BE2C (cell line): ENCODE measurements at regions not wholly inside any gene's neighbourhood (a gene's known extent, or its start where the extent isn't known, plus 50 kb on each side); places are given as distances from the start of the nearest gene placed in this dataset.

Experiments used
- DNase-seq: peaks from one replicate; pipeline ENCODE4 v3.0.0-alpha.2; 2020
- H3K27me3 ChIP-seq: fragments of 250-450 bp; sonication (Bioruptor Pico); 2 replicates; pipeline ENCODE4 v1.5.1; 2020; ENCODE audit warnings: mild to moderate bottlenecking
- H3K36me3 ChIP-seq: fragments of 250-450 bp; sonication (Bioruptor Pico); 2 replicates; pipeline ENCODE4 v1.5.1; 2020; ENCODE audit warnings: mild to moderate bottlenecking
- H3K4me1 ChIP-seq: fragments of 250-450 bp; sonication (Bioruptor Pico); 2 replicates; pipeline ENCODE4 v1.5.1; 2020
- H3K4me3 ChIP-seq: 2 replicates; pipeline ENCODE4 v1.5.1; 2011; ENCODE audit warnings: low read depth, low read length
- H3K9me3 ChIP-seq: fragments of 250-450 bp; sonication (Bioruptor Pico); 2 replicates; pipeline ENCODE4 v1.5.1; 2020
- TF ChIP-seq, protein P1 (sequence below): IDR thresholded peaks from 2 replicates; pipeline ENCODE4 v1.5.1; 2012; ENCODE audit warnings: mild to moderate bottlenecking, low read depth, low read length

DNA sequence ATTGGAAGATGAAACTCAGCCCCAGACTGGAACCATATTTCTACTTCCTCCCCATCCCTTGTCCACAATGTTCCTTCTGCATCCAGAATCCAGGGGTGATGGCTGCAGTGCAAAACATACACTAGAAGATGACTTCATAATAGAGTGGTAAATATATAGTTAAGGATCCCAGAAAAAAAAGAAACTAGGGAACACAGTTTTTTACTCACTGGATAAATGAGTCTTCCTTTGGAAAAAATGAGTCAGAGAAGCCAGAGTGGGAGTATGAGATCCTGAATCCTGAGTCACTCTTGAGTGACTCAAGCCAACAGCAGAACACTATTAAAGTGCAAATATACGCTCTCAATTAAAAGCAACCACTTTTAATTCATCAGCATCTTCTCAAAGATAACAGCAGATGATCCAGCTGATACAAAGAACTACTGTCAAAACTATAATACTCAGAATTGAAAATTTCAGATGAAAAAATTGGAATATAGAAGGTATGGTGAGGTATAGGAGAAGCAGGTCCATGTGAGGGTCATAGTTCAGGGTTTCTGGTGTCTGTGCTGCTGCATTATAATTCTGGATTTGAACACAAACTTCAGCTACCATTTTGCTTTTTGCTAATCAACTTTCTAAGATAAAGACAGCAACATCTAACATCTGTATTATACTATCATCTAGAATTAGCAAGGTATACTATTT, 987.2 kb upstream of the CDH2 start:
- no peaks in the 10 kb centered on the region for H3K36me3 ChIP-seq
- H3K4me3 ChIP-seq: no peak overlapping the region
- H3K27me3 ChIP-seq: no peaks in the 10 kb centered on the region
- H3K4me1 ChIP-seq: no peaks in the 10 kb centered on the region
- DNase-seq: no peak
- H3K9me3 ChIP-seq: no peaks in the 10 kb centered on the region
- TF ChIP-seq, protein P1, sequence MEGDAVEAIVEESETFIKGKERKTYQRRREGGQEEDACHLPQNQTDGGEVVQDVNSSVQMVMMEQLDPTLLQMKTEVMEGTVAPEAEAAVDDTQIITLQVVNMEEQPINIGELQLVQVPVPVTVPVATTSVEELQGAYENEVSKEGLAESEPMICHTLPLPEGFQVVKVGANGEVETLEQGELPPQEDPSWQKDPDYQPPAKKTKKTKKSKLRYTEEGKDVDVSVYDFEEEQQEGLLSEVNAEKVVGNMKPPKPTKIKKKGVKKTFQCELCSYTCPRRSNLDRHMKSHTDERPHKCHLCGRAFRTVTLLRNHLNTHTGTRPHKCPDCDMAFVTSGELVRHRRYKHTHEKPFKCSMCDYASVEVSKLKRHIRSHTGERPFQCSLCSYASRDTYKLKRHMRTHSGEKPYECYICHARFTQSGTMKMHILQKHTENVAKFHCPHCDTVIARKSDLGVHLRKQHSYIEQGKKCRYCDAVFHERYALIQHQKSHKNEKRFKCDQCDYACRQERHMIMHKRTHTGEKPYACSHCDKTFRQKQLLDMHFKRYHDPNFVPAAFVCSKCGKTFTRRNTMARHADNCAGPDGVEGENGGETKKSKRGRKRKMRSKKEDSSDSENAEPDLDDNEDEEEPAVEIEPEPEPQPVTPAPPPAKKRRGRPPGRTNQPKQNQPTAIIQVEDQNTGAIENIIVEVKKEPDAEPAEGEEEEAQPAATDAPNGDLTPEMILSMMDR: no peak

DNA sequence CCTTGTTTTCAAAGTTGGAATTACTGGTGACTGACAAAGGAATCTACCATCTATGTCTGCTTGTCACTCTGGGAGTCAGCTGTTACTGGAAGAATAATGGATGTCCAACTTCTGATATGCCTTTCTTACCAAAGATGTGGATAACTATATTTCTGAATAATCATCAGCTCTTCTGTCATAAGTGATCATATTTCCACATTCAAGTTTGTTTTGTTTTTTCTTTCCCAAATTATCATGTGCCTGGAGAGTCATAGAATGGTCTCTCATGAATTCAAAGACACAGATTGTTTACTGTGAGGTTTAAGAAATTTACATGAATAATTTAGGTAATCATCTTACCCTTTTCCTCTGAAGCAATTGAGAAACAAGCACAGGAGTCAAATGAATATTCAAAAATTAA, 986.7 kb upstream of the CDH2 start:
- H3K4me1 ChIP-seq: no peaks in the 10 kb centered on the region
- no peaks in the 10 kb centered on the region for H3K27me3 ChIP-seq
- H3K9me3 ChIP-seq: no peaks in the 10 kb centered on the region
- no peak for DNase-seq
- TF ChIP-seq, protein P1: no peak
- no peak overlapping the region for H3K4me3 ChIP-seq
- no peaks in the 10 kb centered on the region for H3K36me3 ChIP-seq

DNA sequence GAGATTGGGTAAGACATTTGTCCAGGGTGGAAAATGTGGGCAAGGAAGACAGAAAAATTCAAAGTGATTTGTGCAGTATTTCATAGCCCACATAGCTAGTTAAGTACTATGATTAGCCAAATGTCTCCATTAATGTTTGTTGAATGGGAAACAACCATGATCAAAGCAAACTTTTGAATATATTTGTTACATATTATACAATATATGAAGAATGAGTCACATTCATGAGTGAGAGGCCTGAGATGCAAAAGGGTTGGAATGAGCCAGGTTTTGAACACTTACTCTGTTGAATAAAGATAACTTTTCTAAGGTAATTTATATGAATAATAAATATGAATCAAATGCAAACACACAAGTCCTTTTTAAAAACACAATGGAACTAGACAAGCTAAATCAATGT, 984.5 kb upstream of the CDH2 start:
- no peak overlapping the region for H3K4me3 ChIP-seq
- TF ChIP-seq, protein P1: no peak
- no peak for DNase-seq
- H3K36me3 ChIP-seq: no peaks in the 10 kb centered on the region
- H3K9me3 ChIP-seq: no peaks in the 10 kb centered on the region
- H3K27me3 ChIP-seq: no peaks in the 10 kb centered on the region
- no peaks in the 10 kb centered on the region for H3K4me1 ChIP-seq

DNA sequence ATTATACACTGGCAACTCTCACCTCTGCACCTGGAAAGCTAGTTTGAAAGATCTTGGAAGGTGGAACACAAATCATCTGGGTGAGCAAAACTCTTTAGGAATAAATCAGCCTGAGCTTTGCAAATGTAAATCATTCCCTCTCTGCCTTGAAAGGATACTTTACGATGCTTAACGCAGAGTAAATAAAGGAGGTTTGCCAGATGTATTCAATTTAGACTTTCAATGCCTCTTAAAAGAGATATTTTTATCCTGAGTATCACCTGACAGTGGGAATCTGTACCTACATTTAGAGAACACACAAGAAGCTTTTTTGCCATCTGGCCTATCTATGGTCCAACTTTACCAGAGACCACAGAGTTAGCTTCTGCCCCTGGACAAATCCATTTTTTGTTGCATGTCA, 983.2 kb upstream of the CDH2 start:
- DNase-seq: no peak
- TF ChIP-seq, protein P1: no peak
- Histone ChIP-seq H3K36me3 (no peaks in the 10 kb centered on the region), H3K4me1 (no peaks in the 10 kb centered on the region), H3K9me3 (no peaks in the 10 kb centered on the region), H3K27me3 (no peaks in the 10 kb centered on the region), H3K4me3 (no peak overlapping the region)

DNA sequence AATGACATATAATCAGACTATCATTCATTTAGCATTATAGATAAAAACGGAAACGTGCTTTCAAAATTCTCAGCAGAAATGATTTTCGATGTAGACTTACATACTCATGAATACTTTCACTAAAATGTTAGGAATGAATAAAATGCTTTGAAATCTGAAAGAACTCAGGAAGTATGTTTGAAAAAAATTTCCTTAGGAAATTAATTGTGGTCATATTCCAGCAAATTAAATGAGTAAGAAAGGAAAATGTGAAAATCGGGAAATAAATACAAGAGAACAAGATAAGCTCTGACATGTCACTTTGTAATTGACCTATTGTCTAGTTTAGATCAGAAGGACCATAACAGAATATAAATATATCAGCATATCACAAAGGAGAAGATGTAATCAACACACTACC, 981.0 kb upstream of the CDH2 start:
- Histone ChIP-seq H3K4me1 (no peaks in the 10 kb centered on the region), H3K9me3 (no peaks in the 10 kb centered on the region), H3K36me3 (no peaks in the 10 kb centered on the region), H3K4me3 (no peak overlapping the region), H3K27me3 (no peaks in the 10 kb centered on the region)
- no peak for DNase-seq
- TF ChIP-seq, protein P1: no peak

DNA sequence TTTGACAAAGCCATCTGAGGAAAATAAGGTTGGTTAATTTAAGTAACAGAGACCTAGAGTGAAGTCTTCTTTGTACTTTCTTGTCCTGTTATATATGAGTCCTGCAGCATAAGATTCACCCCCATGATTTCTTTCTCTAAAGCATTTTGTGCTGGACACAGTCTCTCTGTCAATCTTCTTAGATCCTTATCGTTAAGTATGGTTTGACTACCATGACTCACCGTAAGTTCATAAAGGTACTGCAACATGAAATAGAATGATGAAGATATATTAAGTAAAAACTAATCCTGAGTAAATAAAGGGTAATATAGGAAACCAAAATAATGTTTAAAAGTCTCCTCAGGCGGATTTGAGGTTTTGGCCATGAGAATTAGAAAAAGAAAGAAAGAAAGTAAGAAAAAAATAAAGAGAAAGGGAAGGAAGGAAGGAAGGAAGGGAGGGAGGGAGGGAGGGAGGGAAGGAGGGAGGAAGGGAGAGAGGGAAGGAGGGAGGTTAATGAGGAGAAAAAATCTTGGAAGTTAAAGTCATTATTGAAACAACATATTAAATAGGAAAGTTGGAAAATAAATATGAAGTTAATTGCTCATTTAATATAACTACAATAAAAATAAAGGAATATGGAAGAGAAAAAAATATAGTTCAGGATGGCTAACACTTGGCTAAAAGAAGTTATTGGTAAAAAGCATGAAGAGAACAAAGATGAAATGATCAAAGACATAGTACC, 980.3 kb upstream of the CDH2 start:
- H3K27me3 ChIP-seq: no peaks in the 10 kb centered on the region
- DNase-seq: no peak

More for the DNA sequence above, 980.3 kb upstream of the CDH2 start:
- no peaks in the 10 kb centered on the region for H3K9me3 ChIP-seq
- H3K36me3 ChIP-seq: no peaks in the 10 kb centered on the region
- no peak overlapping the region for H3K4me3 ChIP-seq
- TF ChIP-seq, protein P1: no peak
- H3K4me1 ChIP-seq: no peaks in the 10 kb centered on the region
